Forelimb muscle (tissue), 1 donor: ENCODE measurements at regions not wholly inside any gene's neighbourhood (a gene's known extent, or its start where the extent isn't known, plus 50 kb on each side); places are given as distances from the start of the nearest gene placed in this dataset.

Experiments
- DNase-seq: peaks from one replicate; pipeline ENCODE4 v3.0.0-alpha.2; 2013; ENCODE audit warnings: low read depth

DNA sequence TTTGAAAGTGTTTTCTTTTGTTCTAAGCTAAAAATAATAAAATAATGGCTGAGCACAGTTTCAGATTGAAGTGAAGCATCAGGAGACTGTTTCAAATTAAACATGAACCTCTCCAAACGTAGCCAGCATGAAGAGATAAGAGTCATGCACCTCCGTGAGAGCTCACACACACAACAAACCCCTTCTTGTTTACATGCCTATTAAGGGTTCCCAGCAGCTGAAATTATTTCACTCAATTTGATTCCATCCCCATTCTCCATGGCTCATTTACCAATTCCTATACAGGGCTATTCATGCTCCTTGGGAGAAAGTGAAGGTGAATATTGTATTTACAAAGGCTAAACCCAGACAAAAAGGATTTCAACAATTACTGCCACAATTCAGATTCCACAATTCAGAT is 954.1 kb upstream of the INTU start:
- no peak for DNase-seq

DNA sequence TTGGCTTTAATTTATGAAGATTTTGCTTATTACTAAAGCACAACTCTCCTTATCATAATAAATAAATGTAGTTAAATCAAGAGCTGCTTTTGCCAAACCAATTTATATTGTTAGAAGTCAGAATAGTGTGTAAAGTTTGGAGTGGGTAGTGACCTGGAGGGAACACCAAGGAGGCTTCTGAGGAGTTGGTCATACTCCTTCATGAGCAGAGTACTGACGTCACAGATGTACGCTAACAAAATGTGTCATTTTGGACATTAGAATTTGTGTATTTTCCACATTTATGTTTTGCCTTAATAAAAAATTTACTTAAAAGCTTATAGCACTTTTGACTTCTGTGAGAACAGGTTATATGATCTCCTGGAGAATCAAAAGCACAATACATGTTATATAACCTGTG is 953.5 kb upstream of the INTU start:
- no peak for DNase-seq

DNA sequence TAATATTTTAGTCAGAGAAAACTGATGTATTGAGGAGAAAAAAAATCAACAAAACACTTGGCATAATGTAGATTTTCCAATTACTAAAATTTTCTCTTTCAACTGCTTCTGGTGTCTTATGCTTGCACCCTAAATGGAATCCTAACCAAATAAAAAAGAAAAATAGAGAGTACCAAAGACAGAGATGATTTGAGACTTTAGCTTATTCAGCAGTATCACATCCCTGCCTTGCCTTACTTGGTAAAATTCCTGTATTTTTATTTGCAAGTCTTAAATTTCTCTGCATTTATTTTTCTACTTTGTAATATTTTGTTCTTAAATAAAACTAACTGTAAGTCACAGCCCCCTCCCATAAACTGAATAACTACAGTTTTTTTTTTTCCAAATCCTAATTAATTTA is 950.5 kb upstream of the INTU start:
- DNase-seq = no peak

DNA sequence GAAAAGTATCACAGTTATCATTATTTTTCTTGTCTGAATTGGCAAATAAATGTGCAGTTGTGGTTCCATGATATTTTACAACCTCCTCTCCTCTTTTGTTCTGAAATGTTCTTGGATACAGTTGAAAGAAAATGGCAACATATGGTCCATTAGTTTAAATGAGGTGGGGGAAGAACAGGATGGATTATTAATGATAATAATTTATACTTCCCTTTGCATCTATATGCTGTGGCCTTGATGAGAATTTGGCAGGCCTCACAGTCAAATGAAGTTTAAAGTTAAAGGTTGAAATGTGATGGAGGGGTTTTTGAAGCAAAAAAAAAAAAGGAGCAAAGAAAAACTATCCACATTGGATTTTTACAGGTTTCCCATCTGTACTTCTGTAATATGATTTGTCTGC is 946.3 kb upstream of the INTU start:
- DNase-seq = no peak

DNA sequence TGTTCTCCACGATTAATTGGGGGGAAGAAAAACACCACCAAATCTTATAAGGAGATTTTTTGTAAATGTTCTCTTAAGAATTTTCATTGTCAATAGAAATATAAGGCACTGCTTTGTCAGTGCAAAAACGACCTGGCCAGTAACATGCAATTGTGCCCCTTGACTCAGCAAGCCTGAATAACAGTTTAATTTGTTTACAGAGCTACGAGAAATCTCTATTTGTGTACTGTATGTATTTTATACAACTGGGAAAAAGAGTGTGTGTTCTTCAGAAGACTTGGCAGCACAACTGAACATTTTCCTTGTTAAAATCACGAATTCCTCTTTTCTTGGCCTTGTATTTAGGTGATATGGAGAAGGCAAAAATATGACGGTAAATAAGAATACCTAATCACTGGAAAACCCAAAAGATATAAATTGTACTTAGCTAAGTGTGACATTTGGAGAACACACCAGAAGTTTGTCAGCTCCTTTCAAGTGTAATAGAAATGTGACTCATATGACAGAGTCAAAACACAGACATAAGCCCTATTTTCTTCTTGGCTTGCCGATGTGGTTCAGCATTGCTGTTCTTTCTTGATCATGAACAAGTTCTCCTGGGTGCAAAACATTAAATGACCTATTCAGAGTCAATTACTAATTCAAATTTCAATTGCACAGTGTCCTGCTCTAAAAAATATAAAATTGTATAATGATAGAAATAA is 945.0 kb upstream of the INTU start:
- peak; percentile 31 for DNase-seq

DNA sequence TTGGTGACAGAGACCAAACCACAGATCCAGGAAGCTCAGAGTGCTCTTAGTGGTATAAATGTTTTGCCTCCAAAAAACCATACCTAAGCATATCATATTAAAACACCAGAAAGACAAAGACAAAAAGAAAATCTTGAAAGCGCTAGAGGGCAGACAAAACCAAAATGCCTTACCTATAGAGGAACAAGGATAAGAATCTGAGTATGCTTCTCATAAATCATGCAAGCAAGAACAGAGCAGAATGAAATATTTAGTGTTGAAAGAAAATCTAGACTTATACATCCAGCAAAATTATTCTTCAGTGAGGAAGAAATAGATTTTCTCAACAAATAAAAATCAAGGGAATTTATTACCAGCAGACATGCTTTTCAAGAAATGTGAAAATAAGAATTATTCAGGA is 941.0 kb upstream of the INTU start:
- no peak for DNase-seq

DNA sequence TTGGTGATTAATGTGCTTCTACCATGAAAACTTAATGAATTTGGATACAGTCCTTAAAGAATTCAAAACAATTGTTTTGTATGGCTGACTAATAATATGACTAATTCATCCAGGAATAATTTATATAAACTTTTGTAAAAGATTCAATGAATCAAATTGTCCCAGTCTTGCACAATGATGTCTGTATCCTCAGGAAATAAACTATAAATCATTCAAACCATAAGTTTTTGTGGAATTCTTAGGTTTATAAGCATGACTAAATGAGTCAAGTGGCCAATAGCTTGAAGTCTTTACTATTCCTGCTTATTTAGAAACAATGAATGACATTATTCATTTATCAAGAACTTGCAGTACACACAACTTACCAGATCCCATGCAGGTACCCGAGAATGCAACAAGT is 935.0 kb upstream of the INTU start:
- no peak for DNase-seq

DNA sequence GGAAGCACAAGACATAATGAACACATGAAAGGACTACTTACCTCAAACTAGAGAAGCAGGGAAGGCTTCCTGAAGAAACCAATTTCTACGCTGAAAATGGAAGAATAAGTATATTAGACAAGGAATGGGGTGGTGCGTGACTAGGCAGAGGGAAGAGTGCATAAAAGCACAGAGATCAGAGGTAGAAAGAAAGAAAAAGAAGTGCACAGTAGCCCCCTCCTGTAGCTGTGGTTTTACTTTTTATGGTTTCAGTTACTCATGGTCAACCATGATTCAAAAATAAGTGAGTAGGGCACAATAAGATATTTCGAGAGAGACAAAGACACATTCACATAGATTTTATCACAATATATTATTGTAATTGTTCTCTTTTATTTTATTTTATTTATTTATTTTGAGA is 934.5 kb upstream of the INTU start:
- no peak for DNase-seq

DNA sequence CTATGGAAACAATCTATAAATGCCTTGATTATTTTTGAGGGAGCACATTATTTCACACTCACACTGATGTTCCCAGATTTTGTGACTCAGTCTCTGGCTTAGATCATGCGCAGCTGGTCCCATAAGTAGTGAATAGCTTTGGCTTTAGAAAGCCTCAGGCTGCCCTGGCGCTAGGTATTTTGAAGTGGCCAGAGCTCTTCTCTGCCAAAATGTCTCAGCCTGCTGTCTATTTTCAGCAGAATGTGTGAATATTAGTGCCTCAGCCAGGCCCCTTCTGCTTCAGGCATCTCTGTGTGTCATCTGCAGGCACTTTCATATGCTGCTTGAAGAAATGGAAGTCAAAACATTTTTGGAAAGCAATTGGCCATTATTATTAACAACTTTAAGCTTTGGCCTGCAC is 931.0 kb upstream of the INTU start:
- no peak for DNase-seq

DNA sequence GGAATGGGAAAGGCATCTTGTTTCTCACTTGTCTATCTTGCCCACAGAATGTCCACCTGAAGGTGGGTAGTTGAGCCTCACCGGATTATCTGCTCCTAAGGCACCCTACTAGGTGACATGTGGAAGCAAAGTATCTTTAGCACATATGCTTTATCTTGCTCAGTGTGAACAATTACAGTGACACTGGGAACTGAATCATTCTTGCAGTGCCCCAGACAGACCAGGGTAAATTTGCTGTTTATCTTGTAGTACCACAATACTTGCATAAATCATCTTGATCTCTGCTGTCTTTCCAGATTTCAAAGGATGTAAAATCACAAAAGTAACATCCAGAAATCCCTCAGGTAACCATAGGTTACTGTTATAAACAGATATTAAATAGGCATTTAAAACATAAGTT is 930.0 kb upstream of the INTU start:
- no peak for DNase-seq

DNA sequence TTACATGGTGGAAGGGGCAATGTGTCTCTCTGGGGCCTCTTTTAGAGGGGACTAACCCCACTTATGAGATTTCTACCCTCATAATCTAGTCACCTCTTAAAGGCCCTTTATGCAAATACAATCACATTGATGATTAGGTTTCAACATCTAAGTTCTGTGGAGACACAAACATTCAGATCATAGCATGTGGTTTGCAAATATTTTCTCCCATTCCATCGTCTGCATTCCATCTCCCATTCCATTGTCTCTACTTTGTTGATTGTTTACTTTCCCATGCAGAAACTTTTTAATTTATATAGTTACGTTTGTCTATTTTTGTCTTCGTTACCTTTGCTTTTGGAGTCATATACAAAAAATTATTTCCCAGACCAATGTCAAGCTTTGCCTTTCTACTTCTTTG is 927.5 kb upstream of the INTU start:
- DNase-seq = no peak

DNA sequence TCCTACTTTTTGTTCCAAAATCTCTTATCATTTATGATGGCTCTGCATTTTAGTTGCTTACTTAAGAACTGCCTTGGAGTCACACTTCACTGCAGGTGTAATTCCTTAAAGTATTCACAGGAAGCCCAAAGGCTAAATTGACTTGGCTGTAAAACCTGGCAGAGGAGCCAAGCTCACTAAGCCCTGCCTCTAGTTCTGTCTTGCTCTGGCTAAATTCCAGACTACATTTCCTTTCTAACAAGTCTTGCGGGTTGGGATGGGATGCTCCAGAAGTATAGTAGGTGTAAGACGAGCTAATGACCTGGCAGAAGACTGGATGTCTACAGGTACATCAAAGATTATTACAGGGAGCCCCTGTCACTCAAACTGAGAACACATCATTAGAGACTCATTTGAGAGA is 924.0 kb upstream of the INTU start:
- DNase-seq = no peak

DNA sequence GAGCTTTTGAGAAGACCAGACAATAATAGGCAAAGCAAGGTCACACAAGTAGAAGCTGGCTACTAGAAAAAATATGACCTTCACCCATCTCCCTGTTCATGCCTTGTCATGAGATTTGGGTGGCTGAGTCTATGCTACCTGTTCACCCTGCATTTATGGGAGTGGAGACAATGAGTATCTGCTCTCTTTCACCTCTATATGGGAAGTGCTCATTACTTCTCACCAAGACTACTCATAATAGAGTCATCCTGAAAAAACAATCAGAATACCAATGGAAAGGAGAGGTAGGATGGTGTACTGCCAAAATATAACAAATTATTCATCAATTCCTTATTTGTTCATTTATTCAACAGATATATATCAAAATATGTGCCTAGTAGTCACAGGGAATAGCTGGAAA is 921.8 kb upstream of the INTU start:
- no peak for DNase-seq

DNA sequence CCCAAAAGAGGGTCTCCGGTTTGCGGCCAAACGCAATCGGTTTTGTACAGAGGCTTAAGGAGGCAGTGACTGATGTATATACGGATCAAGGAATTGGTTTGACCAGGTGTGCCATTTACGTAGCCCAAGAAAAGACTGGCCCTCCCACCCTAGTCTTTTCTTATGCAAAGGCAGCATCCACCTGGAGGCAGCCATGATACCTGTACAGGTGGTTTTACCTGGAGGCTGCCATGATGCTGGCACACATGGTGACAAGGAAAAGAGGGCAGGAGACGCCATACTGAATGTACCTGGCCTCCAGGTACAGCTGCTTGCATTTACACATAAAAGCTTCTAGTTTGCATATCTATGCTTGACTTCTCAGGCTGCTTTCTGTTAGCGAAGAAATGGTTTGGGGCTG is 917.7 kb upstream of the INTU start:
- no peak for DNase-seq

DNA sequence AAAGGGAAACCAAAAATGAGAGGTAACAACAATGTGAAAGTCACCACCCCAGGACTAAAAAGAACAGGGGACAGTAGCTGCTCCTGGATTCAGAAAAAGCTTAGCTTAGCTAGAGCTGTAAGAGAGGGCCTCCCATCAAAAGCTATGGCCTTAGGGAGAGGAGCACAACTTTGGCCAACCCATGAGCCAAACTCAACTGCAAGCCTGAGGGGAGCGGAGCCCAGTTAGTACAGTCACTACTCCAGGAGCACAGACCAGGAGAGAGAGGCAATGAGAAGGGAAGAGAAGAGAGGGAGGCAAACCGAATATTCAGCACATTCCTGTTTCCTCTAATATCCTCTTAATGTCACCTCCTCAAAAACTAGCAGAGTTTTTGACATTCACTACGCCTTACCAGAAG is 917.1 kb upstream of the INTU start:
- DNase-seq = no peak

DNA sequence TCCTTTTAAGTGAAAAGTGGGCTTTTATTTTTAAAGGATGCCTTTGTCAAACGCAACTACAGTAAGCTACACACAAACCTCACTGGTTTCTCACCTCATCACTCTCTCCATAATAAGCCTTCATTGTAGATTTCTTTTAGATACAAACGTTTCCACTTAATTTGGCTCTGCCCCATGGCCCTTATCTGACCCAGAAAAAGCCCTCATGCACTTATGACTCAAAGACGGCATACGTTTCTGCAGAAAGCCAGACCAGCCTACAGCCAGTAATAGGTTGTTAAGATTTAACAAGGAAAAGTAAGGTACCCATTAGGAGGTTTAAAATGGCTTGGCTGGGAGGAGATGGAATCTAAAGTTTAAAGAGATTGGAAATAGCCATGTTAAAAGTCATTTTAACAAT is 914.6 kb upstream of the INTU start:
- no peak for DNase-seq

DNA sequence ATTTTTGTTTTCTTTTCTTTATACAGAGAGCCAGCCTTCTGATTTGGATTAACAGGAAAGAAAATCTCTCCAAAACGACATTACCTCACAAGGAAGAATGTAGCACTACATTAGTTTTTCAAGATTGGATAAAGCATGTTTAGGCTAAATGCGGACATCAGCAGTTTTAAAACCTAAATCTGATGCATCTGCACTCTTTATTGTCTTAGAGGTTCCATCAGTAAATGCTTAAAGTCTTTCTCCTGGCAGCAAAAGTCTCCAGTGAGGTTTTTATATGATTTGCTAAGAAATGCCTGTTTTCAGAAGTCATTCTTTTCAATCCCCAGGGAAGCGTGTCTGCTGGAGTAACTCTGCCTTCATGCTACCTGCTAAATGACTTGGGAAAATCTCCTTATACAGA is 912.9 kb upstream of the INTU start:
- peak; percentile 9 for DNase-seq

DNA sequence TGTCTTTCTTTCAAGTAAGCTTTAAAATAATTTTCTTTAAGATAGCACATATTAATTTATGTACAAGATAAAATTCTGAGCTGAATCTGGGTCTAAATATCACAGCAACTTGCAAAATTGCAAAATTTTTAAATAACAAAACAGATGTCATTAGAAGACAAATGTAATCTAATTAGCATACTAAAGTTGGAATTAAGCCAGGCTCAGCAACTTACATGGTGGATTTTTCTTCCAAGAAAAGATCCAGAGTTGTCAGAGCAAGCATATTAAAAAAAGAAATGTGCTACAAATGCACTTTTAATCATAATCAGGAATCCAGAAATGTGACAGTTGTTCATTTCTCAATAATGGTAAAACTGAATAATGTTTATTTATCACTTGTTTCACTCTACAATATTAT is 906.9 kb upstream of the INTU start:
- DNase-seq = no peak

DNA sequence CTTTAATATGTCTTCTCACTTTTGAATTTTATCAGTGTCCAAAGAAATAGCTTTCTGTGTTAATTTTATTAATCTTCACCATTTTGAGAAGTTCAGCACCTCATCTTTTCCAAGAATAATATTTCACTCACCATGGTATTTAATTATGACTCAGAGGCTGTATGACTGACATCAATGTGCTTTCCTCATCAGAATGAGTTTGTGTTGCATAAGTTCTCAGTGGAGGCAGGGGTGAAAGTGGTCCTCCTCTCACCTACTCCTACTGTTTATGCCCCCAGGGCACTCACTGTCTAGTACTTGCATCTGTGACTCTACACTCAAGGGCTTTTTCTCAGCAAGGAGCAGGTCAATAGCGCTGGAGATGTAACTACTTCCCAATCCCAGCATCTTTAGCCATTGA is 905.3 kb upstream of the INTU start:
- no peak for DNase-seq

DNA sequence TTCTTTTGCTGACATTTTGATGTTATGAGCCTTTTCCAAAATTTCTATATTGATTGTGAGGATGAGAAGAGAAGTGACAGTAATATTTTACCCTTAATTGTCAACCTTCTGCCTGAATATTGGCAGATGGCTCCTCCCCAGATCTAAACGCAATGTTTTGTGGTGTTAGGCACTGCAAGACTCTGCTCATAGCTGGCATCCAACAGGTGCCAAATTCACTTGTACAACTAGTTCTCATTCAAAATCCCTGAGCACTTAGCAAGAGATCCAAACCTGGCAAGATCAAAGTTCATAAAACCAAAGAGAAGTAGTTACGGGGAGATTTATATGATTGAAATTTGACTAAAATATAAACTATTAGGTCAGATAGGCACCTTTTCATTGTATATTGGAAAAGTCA is 901.7 kb upstream of the INTU start:
- DNase-seq = no peak

DNA sequence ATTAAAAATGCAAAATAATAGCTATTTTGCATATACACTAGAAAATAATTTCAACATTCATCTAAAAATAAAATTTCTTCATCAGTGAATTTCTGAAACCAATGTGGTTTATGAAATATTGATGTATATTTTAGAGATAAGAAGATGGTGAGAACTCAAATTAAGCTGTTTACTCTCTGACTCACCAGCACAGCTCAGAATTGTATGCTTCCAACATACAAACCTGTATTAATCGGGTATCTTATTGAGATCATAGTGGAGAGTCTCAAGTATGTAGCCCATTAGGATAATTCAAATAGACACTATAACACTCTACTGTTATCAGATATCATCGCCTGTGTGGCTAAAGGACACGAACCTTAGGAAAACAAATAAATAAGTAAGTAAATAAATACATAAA is 899.5 kb upstream of the INTU start:
- DNase-seq = no peak

DNA sequence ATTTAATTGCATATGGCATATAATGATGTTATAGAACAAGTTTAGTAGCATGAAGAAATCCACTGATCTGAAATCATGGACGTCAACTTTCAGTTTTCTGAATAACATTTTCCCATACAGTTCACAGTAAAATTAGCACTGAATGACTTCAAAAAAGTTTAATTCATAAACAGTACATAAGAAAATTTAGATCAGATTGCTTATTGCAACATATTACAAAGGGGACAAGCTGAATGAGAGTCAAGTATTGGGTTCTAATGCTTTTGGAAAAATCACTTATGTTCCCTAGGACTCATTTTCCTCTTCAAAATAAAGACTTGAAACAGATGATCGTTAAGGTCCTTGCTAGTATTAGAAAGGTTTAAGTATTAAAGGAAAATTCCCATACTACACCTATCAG is 898.3 kb upstream of the INTU start:
- DNase-seq = no peak

DNA sequence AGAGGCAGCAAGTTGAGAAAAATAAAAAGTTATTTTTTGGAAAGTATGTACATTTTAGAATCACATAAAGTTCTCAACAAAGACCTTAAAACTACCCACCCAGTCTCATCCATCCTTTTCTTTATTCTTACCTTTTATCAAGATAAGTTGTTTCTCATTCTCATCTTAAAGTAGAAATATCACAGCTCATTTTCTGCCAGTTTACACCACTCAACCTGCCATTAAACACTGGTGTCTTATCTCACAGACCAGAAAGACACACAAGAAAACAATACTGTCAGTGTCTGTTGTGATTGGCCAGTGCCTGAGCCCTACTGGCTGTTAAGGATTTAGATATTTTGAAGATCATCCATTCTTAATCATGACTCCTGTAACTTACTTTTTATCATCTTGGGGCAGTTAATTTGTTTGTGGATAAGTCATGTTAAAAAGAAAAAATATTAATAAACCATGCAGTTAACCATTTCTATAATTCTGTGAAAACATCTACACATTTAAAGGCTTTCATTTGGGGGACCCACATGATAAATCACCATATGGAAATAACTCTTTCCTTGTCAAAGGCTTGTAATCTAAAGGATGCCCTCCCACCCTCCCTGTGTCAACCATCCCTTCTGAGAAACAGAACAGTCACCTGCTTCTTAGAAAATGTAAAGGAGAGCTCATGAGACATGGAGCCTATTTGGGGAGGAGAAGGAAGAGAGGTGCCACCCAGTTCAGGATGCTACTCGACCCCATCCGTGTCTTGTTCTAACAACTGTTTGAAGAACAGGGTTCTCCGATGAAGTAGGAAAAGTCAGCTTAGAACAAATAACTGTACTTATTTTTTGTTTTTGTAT is 897.2 kb upstream of the INTU start:
- DNase-seq = no peak

DNA sequence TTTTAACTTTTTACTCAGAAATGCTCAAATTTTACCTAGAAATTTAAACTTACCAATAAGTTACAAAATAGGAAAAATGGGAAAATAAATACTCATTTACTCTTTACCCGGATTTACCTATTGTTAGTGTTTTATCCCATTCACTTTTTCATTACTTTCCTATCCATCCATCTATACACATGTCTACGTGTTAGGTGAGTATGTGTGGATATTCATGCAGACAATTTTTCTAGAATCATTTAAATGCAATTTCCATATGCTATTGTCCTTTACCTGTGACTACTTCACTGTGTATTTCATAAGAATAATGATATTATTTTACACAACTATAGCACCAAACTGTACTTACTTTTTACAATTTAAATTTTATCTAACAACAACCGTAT is 896.6 kb upstream of the INTU start:
- no peak for DNase-seq
